GM12878 (cell line): ENCODE measurements at regions not wholly inside any gene's neighbourhood (a gene's known extent, or its start where the extent isn't known, plus 50 kb on each side); places are given as distances from the start of the nearest gene placed in this dataset.

Experiments
- ATAC-seq: fragments of 200-7000 bp; cut with Tn5 transposase; 3 replicates; pipeline ENCODE4 v1.9.1; 2020; ENCODE audit warnings: mild to moderate bottlenecking, moderate library complexity
- BruUV-seq: library from RNA; stranded (reverse); fragments of 400-500 nt; replicated peaks from 2 replicates; lab custom pipeline; 2021; lab: Mats Ljungman, UMichigan
- CTCF ChIA-PET: fragments of 300-600 bp; sonication (Branson Sonifier 250); formaldehyde crosslinking; extraction: SDS; loops from one replicate; lab custom pipeline; 2021; ENCODE audit warnings: inconsistent platforms; lab: Yijun Ruan, JAX
- POLR2A ChIA-PET: fragments of 350-600 bp; formaldehyde crosslinking; extraction: SDS; loops from one replicate; lab custom pipeline; 2021; ENCODE audit warnings: inconsistent platforms; lab: Charles Lee
- RAD21 ChIA-PET: fragments of 300-600 bp; sonication (Branson Sonifier 250); formaldehyde crosslinking; loops from one replicate; lab custom pipeline; 2023; ENCODE audit warnings: antibody characterized with exemption; ENCODE audit not compliant: unreplicated experiment; lab: Charles Lee
- SMC1A ChIA-PET: fragments of 300-600 bp; sonication (Branson Sonifier 250); formaldehyde crosslinking; loops from one replicate; lab custom pipeline; 2023; ENCODE audit not compliant: unreplicated experiment, uncharacterized antibody; lab: Charles Lee
- DNase-seq: peaks from one replicate; pipeline ENCODE4 v3.0.0-alpha.2; 2011; ENCODE audit warnings: low read depth, low spot score
- FAIRE-seq: peaks from 3 replicates; lab custom pipeline; 2011; peaks lifted over from hg19 to GRCh38; lab: Jason Lieb, UNC
- H2AFZ ChIP-seq: 2 replicates; pipeline ENCODE4 v1.6.0; 2011; ENCODE audit warnings: low read depth, low read length, control low read depth; ENCODE audit not compliant: control insufficient read depth
- H3K27ac ChIP-seq: 2 replicates; pipeline ENCODE4 v1.5.1; 2011; ENCODE audit warnings: control low read depth; ENCODE audit not compliant: control insufficient read depth, insufficient read depth
- H3K27me3 ChIP-seq, 2 experiments: replicated peaks in 1 of 2; 2 replicates each; pipeline versions ENCODE4 v1.6.0 to v1.6.1; 2011; ENCODE audit warnings: low read length in 1 of 2; ENCODE audit not compliant: control insufficient read depth in 2 of 2, insufficient read depth in 2 of 2
- H3K36me3 ChIP-seq, 2 experiments: 2 replicates each; pipeline ENCODE4 v1.5.1; 2011; ENCODE audit warnings: low read length in 1 of 2; ENCODE audit not compliant: control insufficient read depth in 2 of 2, insufficient read depth in 2 of 2
- H3K4me1 ChIP-seq: 2 replicates; pipeline ENCODE4 v1.6.1; 2011; ENCODE audit warnings: mild to moderate bottlenecking, low read length, moderate library complexity, mixed read lengths; ENCODE audit not compliant: control insufficient read depth, insufficient read depth
- H3K4me2 ChIP-seq: 2 replicates; pipeline ENCODE4 v1.6.0; 2011; ENCODE audit warnings: control low read depth; ENCODE audit not compliant: control insufficient read depth, insufficient read depth
- H3K4me3 ChIP-seq: fragments of 200-600 bp; sonication (generic); 2 replicates; pipeline ENCODE4 v1.5.1; 2016
- H3K79me2 ChIP-seq: 2 replicates; pipeline ENCODE4 v1.6.0; 2011; ENCODE audit warnings: low read length; ENCODE audit not compliant: control insufficient read depth, insufficient read depth
- H3K9ac ChIP-seq: 2 replicates; pipeline ENCODE4 v1.8.0; 2011; ENCODE audit warnings: low read length, control low read depth, mixed read lengths; ENCODE audit not compliant: control insufficient read depth, insufficient read depth
- H3K9me3 ChIP-seq: replicated peaks from 3 replicates; pipeline ENCODE4 v1.5.1; 2011; ENCODE audit warnings: mild to moderate bottlenecking, low read length; ENCODE audit not compliant: control insufficient read depth, insufficient read depth
- H4K20me1 ChIP-seq: 2 replicates; pipeline ENCODE4 v1.6.0; 2011; ENCODE audit not compliant: control insufficient read depth, insufficient read depth
- BMI1 ChIP-seq: fragments of 450-650 bp; IDR thresholded peaks from 2 replicates; pipeline ENCODE4 v1.6.1; 2016; ENCODE audit warnings: mild to moderate bottlenecking, moderate library complexity, borderline replicate concordance
- CBX3 ChIP-seq: fragments of 200-600 bp; sonication (generic); IDR thresholded peaks from 2 replicates; pipeline ENCODE4 v1.6.1; 2016; ENCODE audit warnings: low read depth, borderline replicate concordance
- CBX5 ChIP-seq: sonication (generic); IDR thresholded peaks from 2 replicates; pipeline ENCODE4 v1.6.1; 2016; ENCODE audit warnings: low read depth, moderate library complexity, mild to moderate bottlenecking, inconsistent platforms
- CHD4 ChIP-seq: fragments of 200-600 bp; sonication (generic); IDR thresholded peaks from 2 replicates; pipeline ENCODE4 v1.6.1; 2016; ENCODE audit warnings: mild to moderate bottlenecking
- HSF1 ChIP-seq: fragments of 150-350 bp; IDR thresholded peaks from 2 replicates; pipeline ENCODE4 v1.6.1; 2014; ENCODE audit warnings: mild to moderate bottlenecking, low read depth, low read length
- KDM1A ChIP-seq: fragments of 200-600 bp; sonication (generic); IDR thresholded peaks from 2 replicates; pipeline ENCODE4 v1.6.1; 2016; ENCODE audit warnings: borderline replicate concordance
- KLF5 ChIP-seq: fragments of 450-650 bp; IDR thresholded peaks from 2 replicates; pipeline ENCODE4 v1.6.1; 2014; ENCODE audit warnings: mild to moderate bottlenecking; ENCODE audit not compliant: partially characterized antibody
- NR2F1 ChIP-seq: fragments of 450-650 bp; conservative IDR thresholded peaks from 2 replicates; pipeline ENCODE4 v1.6.1; 2017; ENCODE audit warnings: mild to moderate bottlenecking
- RAD21 ChIP-seq: IDR thresholded peaks from 2 replicates; pipeline ENCODE4 v1.6.1; 2011; ENCODE audit warnings: mild to moderate bottlenecking, low read depth, low read length, moderate library complexity; ENCODE audit not compliant: insufficient read depth
- SMAD1 ChIP-seq: fragments of 450-650 bp; IDR thresholded peaks from 2 replicates; pipeline ENCODE4 v1.6.1; 2018; ENCODE audit warnings: mild to moderate bottlenecking, low read depth; ENCODE audit not compliant: partially characterized antibody
- ZBED1 ChIP-seq: IDR thresholded peaks from 2 replicates; pipeline ENCODE4 v1.6.1; 2016; ENCODE audit warnings: borderline replicate concordance
- WGBS: methylation state at CpG from one replicate; pipeline ENCODE4 v1.1.6; 2016; ENCODE audit warnings: low lambda C conversion rate; ENCODE audit not compliant: insufficient replicate concordance, insufficient coverage; ENCODE audit errors: missing lambda C conversion rate; 5-methylcytosine and 5-hydroxymethylcytosine counted together
- in situ Hi-C: fragments of 300-500 bp; cut with MboI; formaldehyde crosslinking; loops from 9 replicates; pipeline ENCODE4 v1.14.3; 2018; ENCODE audit warnings: mixed read lengths
- intact Hi-C: fragments of 100-400 bp; cut with micrococcal nuclease; formaldehyde crosslinking; loops from one replicate; pipeline ENCODE4 v1.14.2; 2022; ENCODE audit not compliant: unreplicated experiment

- no peak for TF ChIP-seq HSF1
Observed at GRCh38 chr22:27581688-27582087, 219.9 kb downstream of the MN1 start (continued).

- no peaks in the 10 kb centered on the region for H4K20me1 ChIP-seq
- TF ChIP-seq CBX3: no peak
- peaks cover 0 to 6% of the 10 kb centered on the region in 2 experiments; a peak in 2 of 4 replicates for H3K27me3 ChIP-seq
- no peaks in the 10 kb centered on the region for H3K36me3 ChIP-seq
- no peaks in the 10 kb centered on the region for H3K4me1 ChIP-seq
- no peak overlapping the region for H3K27ac ChIP-seq
- no peaks in the 10 kb centered on the region for H3K9me3 ChIP-seq
- no peak overlapping the region for H3K4me3 ChIP-seq
- no TSS peak for BruUV-seq
- no peak for DNase-seq
- SMC1A ChIA-PET: no interaction called here
- CTCF ChIA-PET: no interaction called here
- ATAC-seq: no peak
- intact Hi-C loops (no loop called here), in situ Hi-C loops (no loop called here)
- no peak overlapping the region for H2AFZ ChIP-seq
- no peak overlapping the region for H3K9ac ChIP-seq
- POLR2A ChIA-PET: no interaction called here
- no peak for FAIRE-seq
- WGBS: 7% methylated on average over 8 of the region's 9 CpGs
- H3K79me2 ChIP-seq: no peaks in the 10 kb centered on the region
- H3K4me2 ChIP-seq: no peak overlapping the region
- RAD21 ChIA-PET: no interaction called here
Observed at GRCh38 chr22:27583856-27584255, 217.7 kb downstream of the MN1 start.

- no peaks in the 10 kb centered on the region for H3K79me2 ChIP-seq
- ChIA-PET POLR2A (no interaction called here), CTCF (no interaction called here), SMC1A (no interaction called here), RAD21 (no interaction called here)
- no peaks in the 10 kb centered on the region for H4K20me1 ChIP-seq
- in situ Hi-C loops (no loop called here), intact Hi-C loops (no loop called here)
- no peaks in the 10 kb centered on the region for H3K36me3 ChIP-seq
- no peak overlapping the region for H3K4me3 ChIP-seq
- no peak overlapping the region for H3K4me2 ChIP-seq
- no peak overlapping the region for H3K9ac ChIP-seq
- H2AFZ ChIP-seq: no peak overlapping the region
- no peak for ATAC-seq
- TF ChIP-seq KLF5 (no peak), CHD4 (no peak), RAD21 (no peak), CBX5 (no peak), NR2F1 (no peak), ZBED1 (no peak), BMI1 (no peak), KDM1A (no peak), SMAD1 (no peak)
- H3K27me3 ChIP-seq: no peaks in the 10 kb centered on the region; a peak in 1 of 4 replicates
- DNase-seq: no peak
- no peaks in the 10 kb centered on the region for H3K4me1 ChIP-seq
- BruUV-seq: no TSS peak
- no peaks in the 10 kb centered on the region for H3K9me3 ChIP-seq
- 6% methylated on average over 2 of the region's 2 CpGs for WGBS
- H3K27ac ChIP-seq: no peak overlapping the region
- no peak for FAIRE-seq
Observed at GRCh38 chr22:27585141-27585540, 216.4 kb downstream of the MN1 start.
